GM19239 (cell line): ENCODE measurements at regions not wholly inside any gene's neighbourhood (a gene's known extent, or its start where the extent isn't known, plus 50 kb on each side); places are given as distances from the start of the nearest gene placed in this dataset.

Source experiments
- DNase-seq: peaks from one replicate; pipeline ENCODE4 v3.0.0; 2011; ENCODE audit warnings: low spot score; ENCODE audit not compliant: insufficient read length
- FAIRE-seq: peaks from 2 replicates; lab custom pipeline; 2011; peaks lifted over from hg19 to GRCh38; lab: Jason Lieb, UNC

DNA sequence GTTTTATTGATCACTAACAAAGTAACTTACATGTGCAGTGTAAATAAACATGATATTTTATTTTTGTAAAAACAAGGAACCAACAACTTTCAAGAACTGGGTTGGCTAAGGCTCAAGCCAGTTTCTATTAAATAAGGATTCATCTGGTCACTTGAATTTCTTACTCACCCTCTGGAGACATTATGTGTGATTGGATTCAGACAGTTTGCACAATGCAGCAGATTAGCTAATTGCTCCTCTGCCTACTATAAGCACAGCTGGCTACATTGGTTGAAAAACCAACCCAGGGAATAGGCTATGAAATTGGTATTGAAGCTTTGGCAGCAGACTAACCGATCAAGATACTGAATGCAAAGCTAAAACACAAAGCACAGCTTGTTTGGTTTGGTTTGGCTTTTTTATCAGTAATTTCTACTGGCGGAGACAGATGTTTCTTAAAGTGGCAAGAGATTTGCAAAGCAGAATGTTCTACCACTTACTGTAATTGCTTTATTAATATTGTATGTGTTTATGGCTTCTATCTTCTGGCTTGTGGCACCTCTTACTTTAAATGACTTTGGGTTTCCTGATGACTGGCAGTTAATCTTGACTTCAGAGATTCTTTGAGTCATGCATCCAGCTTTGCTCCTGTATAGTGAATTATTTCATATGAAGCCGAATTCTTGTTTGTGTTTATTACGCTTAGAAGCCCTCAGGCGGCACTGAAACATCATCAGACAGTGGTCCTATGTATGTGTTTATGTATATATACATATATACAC, 231.5 kb downstream of the MPDZ start:
- no peak for DNase-seq
- no peak for FAIRE-seq

GRCh38 chr9:13049223-13049622, 230.3 kb downstream of the MPDZ start:
- DNase-seq, result no peak
- no peak for FAIRE-seq

DNA sequence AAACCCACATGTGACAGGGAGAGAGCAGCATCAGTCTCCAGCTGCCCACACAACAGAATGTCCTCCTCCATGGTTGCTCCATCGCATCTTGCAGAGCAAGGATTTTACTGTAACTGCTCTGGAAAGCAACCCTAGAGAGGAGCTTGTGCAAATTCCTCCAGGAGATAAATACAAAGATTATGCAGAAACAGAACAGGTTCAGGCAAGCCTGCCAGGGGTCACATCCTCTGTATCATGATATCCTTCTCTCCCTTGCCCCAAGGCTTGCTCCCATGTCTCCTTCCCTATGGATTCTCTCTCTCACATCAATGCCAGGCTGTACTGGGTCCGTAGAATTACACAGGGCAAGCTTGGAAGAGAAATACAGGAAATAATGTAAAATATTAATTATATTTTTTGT, 226.0 kb downstream of the MPDZ start:
- FAIRE-seq, result no peak
- no peak for DNase-seq

GRCh38 chr9:13054389-13054788, 225.1 kb downstream of the MPDZ start:
- no peak for DNase-seq
- FAIRE-seq, result no peak
